ENCODE measurements at regions not wholly inside any gene's neighbourhood (a gene's known extent, or its start where the extent isn't known, plus 50 kb on each side); places are given as distances from the start of the nearest gene placed in this dataset.

DNA sequence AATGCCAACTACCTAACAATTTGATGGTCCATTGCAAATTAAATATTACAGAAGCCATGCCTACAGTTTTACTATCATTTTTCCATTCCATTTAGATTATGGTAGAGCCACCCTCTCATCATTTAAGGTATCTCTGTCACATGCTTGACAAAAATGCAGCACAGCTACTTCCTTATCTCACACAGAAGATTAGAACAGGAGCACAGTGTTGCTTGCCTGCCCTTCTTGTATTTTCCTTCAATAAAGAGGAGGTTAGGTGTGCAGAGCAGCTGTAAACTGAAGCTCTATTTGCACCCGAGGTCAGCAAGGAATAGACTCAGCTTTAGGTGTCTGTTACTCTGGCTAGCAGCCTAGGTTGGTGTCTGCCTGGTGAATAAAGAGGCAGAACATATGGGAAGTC, 51.5 kb upstream of the ATP10B start:
- TF ChIP-seq, protein P1, sequence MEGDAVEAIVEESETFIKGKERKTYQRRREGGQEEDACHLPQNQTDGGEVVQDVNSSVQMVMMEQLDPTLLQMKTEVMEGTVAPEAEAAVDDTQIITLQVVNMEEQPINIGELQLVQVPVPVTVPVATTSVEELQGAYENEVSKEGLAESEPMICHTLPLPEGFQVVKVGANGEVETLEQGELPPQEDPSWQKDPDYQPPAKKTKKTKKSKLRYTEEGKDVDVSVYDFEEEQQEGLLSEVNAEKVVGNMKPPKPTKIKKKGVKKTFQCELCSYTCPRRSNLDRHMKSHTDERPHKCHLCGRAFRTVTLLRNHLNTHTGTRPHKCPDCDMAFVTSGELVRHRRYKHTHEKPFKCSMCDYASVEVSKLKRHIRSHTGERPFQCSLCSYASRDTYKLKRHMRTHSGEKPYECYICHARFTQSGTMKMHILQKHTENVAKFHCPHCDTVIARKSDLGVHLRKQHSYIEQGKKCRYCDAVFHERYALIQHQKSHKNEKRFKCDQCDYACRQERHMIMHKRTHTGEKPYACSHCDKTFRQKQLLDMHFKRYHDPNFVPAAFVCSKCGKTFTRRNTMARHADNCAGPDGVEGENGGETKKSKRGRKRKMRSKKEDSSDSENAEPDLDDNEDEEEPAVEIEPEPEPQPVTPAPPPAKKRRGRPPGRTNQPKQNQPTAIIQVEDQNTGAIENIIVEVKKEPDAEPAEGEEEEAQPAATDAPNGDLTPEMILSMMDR (optimal IDR thresholded peaks at IDR 0.05 in 1 of 3, IDR thresholded peaks at IDR 0.05 in 1 of 3, conservative IDR thresholded peaks at IDR 0.05 in 1 of 3; ENCODE audit: extremely low read depth in 1 of 3, insufficient read depth in 2 of 3, low read length in 3 of 3) = no peak
- TF ChIP-seq EZH2 (IDR thresholded peaks at IDR 0.05; ENCODE audit: low read length) = no peak

Data from keratinocyte (primary cell).